OCI-M2 (cell line): ENCODE measurements at regions not wholly inside any gene's neighbourhood (a gene's known extent, or its start where the extent isn't known, plus 50 kb on each side); places are given as distances from the start of the nearest gene placed in this dataset.
"Not testable (repeated sequence)": the region's sequence is repeated elsewhere in the genome, so short reads cannot be mapped to it uniquely, and the experiment has no call there.

Source experiments
- DNase-seq: peaks from one replicate; lab custom pipeline; 2025; ENCODE audit not compliant: unreplicated experiment; lab: John Stamatoyannopoulos, UW

- DNase-seq = no peak
These were observed 319.6 kb downstream of the ZNF326 start for GRCh38 chr1:90314533-90314932.

- no peak for DNase-seq
These were observed 318.9 kb downstream of the ZNF326 start for GRCh38 chr1:90313778-90314177.

- no peak for DNase-seq
These were observed 314.9 kb downstream of the ZNF326 start for GRCh38 chr1:90309806-90310205.

GRCh38 chr1:90308421-90308820 lies 313.5 kb downstream of the ZNF326 start:
- no peak for DNase-seq

GRCh38 chr1:90305577-90305976 lies 310.7 kb downstream of the ZNF326 start:
- DNase-seq = no peak

GRCh38 chr1:90296327-90296726 lies 301.4 kb downstream of the ZNF326 start:
- no peak for DNase-seq

GRCh38 chr1:90295534-90295933 lies 300.6 kb downstream of the ZNF326 start:
- no peak for DNase-seq

- no peak for DNase-seq
These were observed 296.7 kb downstream of the ZNF326 start for GRCh38 chr1:90291431-90292216.

GRCh38 chr1:90282811-90283210 lies 287.9 kb downstream of the ZNF326 start:
- DNase-seq = no peak

GRCh38 chr1:90281886-90282285 lies 287.0 kb downstream of the ZNF326 start:
- DNase-seq = not testable (repeated sequence)

- no peak for DNase-seq
These were observed 282.4 kb downstream of the ZNF326 start for GRCh38 chr1:90277270-90277669.

- no peak for DNase-seq
These were observed 279.5 kb downstream of the ZNF326 start for GRCh38 chr1:90274376-90274775.

GRCh38 chr1:90273241-90273774 lies 278.4 kb downstream of the ZNF326 start:
- no peak for DNase-seq

GRCh38 chr1:90262791-90263190 lies 267.9 kb downstream of the ZNF326 start:
- no peak for DNase-seq

- no peak for DNase-seq
These were observed 267.4 kb downstream of the ZNF326 start for GRCh38 chr1:90262286-90262685.

GRCh38 chr1:90246069-90246468 lies 251.2 kb downstream of the ZNF326 start:
- DNase-seq = no peak

GRCh38 chr1:90236493-90236892 lies 241.6 kb downstream of the ZNF326 start:
- DNase-seq = no peak

GRCh38 chr1:90223401-90223800 lies 228.5 kb downstream of the ZNF326 start:
- no peak for DNase-seq

- no peak for DNase-seq
These were observed 226.2 kb downstream of the ZNF326 start for GRCh38 chr1:90220941-90221693.

GRCh38 chr1:90220496-90220895 lies 225.6 kb downstream of the ZNF326 start:
- no peak for DNase-seq

GRCh38 chr1:90219166-90219871 lies 224.4 kb downstream of the ZNF326 start:
- not testable (repeated sequence) for DNase-seq
